ENCODE measurements at regions not wholly inside any gene's neighbourhood (a gene's known extent, or its start where the extent isn't known, plus 50 kb on each side); places are given as distances from the start of the nearest gene placed in this dataset.

- TF ChIP-seq EZH2 (IDR thresholded peaks at IDR 0.05; ENCODE audit: borderline replicate concordance, low read depth, low read length, severe bottlenecking) (no peak), CTCF (IDR thresholded peaks at IDR 0.05; ENCODE audit: borderline replicate concordance, extremely low read depth, low read length, poor library complexity, severe bottlenecking) (no peak)
Measured at GRCh38 chr18:51878724-51879123, 461.3 kb upstream of the DCC start.
